HCT116 (cell line): ENCODE measurements at regions not wholly inside any gene's neighbourhood (a gene's known extent, or its start where the extent isn't known, plus 50 kb on each side); places are given as distances from the start of the nearest gene placed in this dataset.

ENCODE experiments used
- ATAC-seq: fragments of 200-7000 bp; cut with Tn5 transposase; 2 replicates; pipeline ENCODE4 v1.9.1; 2020; ENCODE audit warnings: mild to moderate bottlenecking, moderate library complexity
- BruUV-seq: library from RNA; stranded (reverse); fragments of 400-500 nt; replicated peaks from 2 replicates; lab custom pipeline; 2021; lab: Mats Ljungman, UMichigan
- CTCF ChIA-PET: fragments of 300-600 bp; sonication (Branson Sonifier 250); formaldehyde crosslinking; loops from one replicate; lab custom pipeline; 2021; ENCODE audit warnings: antibody characterized with exemption; lab: Charles Lee
- POLR2A ChIA-PET: fragments of 300-600, 350-600 bp; sonication (Branson Sonifier 250); formaldehyde crosslinking; loops from one replicate; lab custom pipeline; 2021; ENCODE audit warnings: antibody characterized with exemption; lab: Charles Lee
- RAD21 ChIA-PET, 2 experiments: fragments of 300-600 bp; sonication (Branson Sonifier 250); formaldehyde crosslinking; loops; one replicate each; lab custom pipeline; 2023; ENCODE audit warnings: low total read pairs in 2 of 2; ENCODE audit not compliant: uncharacterized antibody in 2 of 2, unreplicated experiment in 2 of 2, low non-redundant PET in 1 of 2; lab: Charles Lee
- DNase-seq: peaks from one replicate; pipeline ENCODE4 v3.0.0-alpha.2; 2010; ENCODE audit warnings: low read depth, low spot score
- H2AFZ ChIP-seq: fragments of 200-600 bp; shearing (Covaris generic), sonication (generic); 2 replicates; pipeline ENCODE4 v1.6.1; 2017; ENCODE audit warnings: low read depth, mixed run types, mixed read lengths, antibody characterized with exemption, low read length; ENCODE audit not compliant: poor library complexity, severe bottlenecking
- H3K27ac ChIP-seq: 2 replicates; pipeline ENCODE4 v1.5.1; 2012; ENCODE audit warnings: low read depth, low read length
- H3K27me3 ChIP-seq: fragments of 200-600 bp; sonication (generic); 2 replicates; pipeline ENCODE4 v1.6.1; 2016; ENCODE audit warnings: mixed run types, low read length, mixed read lengths; ENCODE audit not compliant: insufficient read depth
- H3K36me3 ChIP-seq, 2 experiments: fragments of 200-500 bp in 1 of 2; fragments of 200-600 bp in 1 of 2; sonication (Bioruptor generic) in 1 of 2; sonication (generic) in 1 of 2; 2 replicates each; pipeline versions ENCODE4 v1.5.1 to v1.6.1; 2014 to 2016; ENCODE audit warnings: low read length in 2 of 2, inconsistent platforms in 1 of 2, mixed read lengths in 1 of 2, mixed run types in 1 of 2; ENCODE audit not compliant: insufficient read depth in 2 of 2, control insufficient read depth in 1 of 2
- H3K4me1 ChIP-seq, 2 experiments: fragments of 200-600 bp in 1 of 2; sonication (generic) in 1 of 2; 2 replicates each; pipeline versions ENCODE4 v1.5.1 to v1.6.1; 2012 to 2017; ENCODE audit warnings: low read length in 2 of 2, inconsistent platforms in 1 of 2, mild to moderate bottlenecking in 1 of 2, mixed read lengths in 1 of 2, mixed run types in 1 of 2, moderate library complexity in 1 of 2; ENCODE audit not compliant: insufficient read depth in 2 of 2, control insufficient read depth in 1 of 2
- H3K4me2 ChIP-seq: fragments of 200-600 bp; sonication (generic); 2 replicates; pipeline ENCODE4 v1.6.1; 2017; ENCODE audit warnings: mixed run types, low read length, mixed read lengths
- H3K4me3 ChIP-seq, 2 experiments: fragments of 200-600 bp in 1 of 2; sonication (generic) in 1 of 2; replicated peaks in 1 of 2; 2 replicates each; pipeline ENCODE4 v1.5.1; 2011 to 2016; ENCODE audit warnings: low read length in 2 of 2, control low read depth in 1 of 2, low read depth in 1 of 2, mild to moderate bottlenecking in 1 of 2, mixed read lengths in 1 of 2, mixed run types in 1 of 2
- H3K79me2 ChIP-seq: fragments of 200-600 bp; sonication (generic); 2 replicates; pipeline ENCODE4 v1.6.1; 2017; ENCODE audit warnings: mild to moderate bottlenecking, mixed run types, low read length, moderate library complexity, mixed read lengths; ENCODE audit not compliant: insufficient read depth
- H3K9ac ChIP-seq: fragments of 200-600 bp; sonication (generic); 2 replicates; pipeline ENCODE4 v1.6.1; 2016; ENCODE audit warnings: low read length, mixed read lengths
- H3K9me2 ChIP-seq: fragments of 200-600 bp; sonication (generic), shearing (Covaris generic); 2 replicates; pipeline ENCODE4 v1.6.1; 2017; ENCODE audit warnings: mixed run types, mild to moderate bottlenecking, moderate library complexity; ENCODE audit not compliant: insufficient read depth
- H3K9me3 ChIP-seq, 2 experiments: fragments of 200-500 bp in 1 of 2; fragments of 200-600 bp in 1 of 2; sonication (Bioruptor generic) in 1 of 2; sonication (generic) in 1 of 2; 2 replicates each; pipeline ENCODE4 v1.6.1; 2014 to 2017; ENCODE audit warnings: low read length in 2 of 2, mixed read lengths in 2 of 2, inconsistent platforms in 1 of 2, low read depth in 1 of 2, mild to moderate bottlenecking in 1 of 2, mixed run types in 1 of 2, moderate library complexity in 1 of 2; ENCODE audit not compliant: control insufficient read depth in 1 of 2, insufficient read depth in 1 of 2
- H4K20me1 ChIP-seq: fragments of 200-600 bp; sonication (generic), shearing (Covaris generic); 2 replicates; pipeline ENCODE4 v1.6.1; 2017; ENCODE audit warnings: mixed run types, mild to moderate bottlenecking, moderate library complexity; ENCODE audit not compliant: insufficient read depth
- EGR1 ChIP-seq: IDR thresholded peaks from 2 replicates; pipeline ENCODE4 v1.6.1; 2012; ENCODE audit warnings: low read depth
- EZH2 ChIP-seq: fragments of 200-600 bp; sonication (generic); IDR thresholded peaks from 2 replicates; pipeline ENCODE4 v1.6.1; 2017; ENCODE audit warnings: antibody characterized with exemption, mixed run types
- EZH2phosphoT487 ChIP-seq: fragments of 200-600 bp; IDR thresholded peaks from 2 replicates; pipeline ENCODE4 v1.6.1; 2018; ENCODE audit warnings: antibody characterized with exemption, borderline replicate concordance
- JUND ChIP-seq: IDR thresholded peaks from 2 replicates; pipeline ENCODE4 v1.6.1; 2012
- POLR2A ChIP-seq: IDR thresholded peaks from 2 replicates; pipeline ENCODE4 v1.7.0; 2011; ENCODE audit warnings: borderline replicate concordance; ENCODE audit not compliant: insufficient read depth, insufficient read length; ENCODE audit errors: extremely low read depth
- RAD21 ChIP-seq: IDR thresholded peaks from 2 replicates; pipeline ENCODE4 v1.6.1; 2012; ENCODE audit warnings: low read depth, mild to moderate bottlenecking
- SIN3A ChIP-seq: IDR thresholded peaks from 2 replicates; pipeline ENCODE4 v1.6.1; 2012; ENCODE audit warnings: low read depth
- SP1 ChIP-seq: IDR thresholded peaks from 2 replicates; pipeline ENCODE4 v1.6.1; 2012; ENCODE audit warnings: low read depth
- SRF ChIP-seq: IDR thresholded peaks from 2 replicates; pipeline ENCODE4 v1.6.1; 2012; ENCODE audit warnings: low read depth
- TCF7L2 ChIP-seq: IDR thresholded peaks from 2 replicates; pipeline ENCODE4 v1.7.0; 2011; ENCODE audit warnings: borderline replicate concordance, inconsistent platforms; ENCODE audit not compliant: insufficient read depth, insufficient read length; ENCODE audit errors: extremely low read depth
- YY1 ChIP-seq: IDR thresholded peaks from 2 replicates; pipeline ENCODE4 v1.6.1; 2011; ENCODE audit warnings: low read length, low read depth, moderate library complexity, mild to moderate bottlenecking; ENCODE audit not compliant: insufficient replicate concordance; ENCODE audit errors: extremely low read depth
- ZNF274 ChIP-seq: fragments of 200-500 bp; sonication (Bioruptor generic); IDR thresholded peaks from 2 replicates; pipeline ENCODE4 v1.6.1; 2014; ENCODE audit warnings: mild to moderate bottlenecking, low read depth, low read length, inconsistent platforms
- intact Hi-C: fragments of 100-400 bp; cut with micrococcal nuclease; formaldehyde crosslinking; loops from 2 replicates; pipeline ENCODE4 v1.10.0; 2022
- TF ChIP-seq, protein P1 (sequence below), 3 experiments: fragments of 200-600 bp in 1 of 3; sonication (generic) in 1 of 3; IDR thresholded peaks in 2 of 3; conservative IDR thresholded peaks in 1 of 3; 2 replicates each; pipeline ENCODE4 v1.5.1; 2012 to 2017; ENCODE audit warnings: low read depth in 2 of 3, low read length in 2 of 3, antibody characterized with exemption in 1 of 3, borderline replicate concordance in 1 of 3, control low read depth in 1 of 3, mild to moderate bottlenecking in 1 of 3, mixed read lengths in 1 of 3, mixed run types in 1 of 3, moderate library complexity in 1 of 3; ENCODE audit not compliant: insufficient read depth in 1 of 3
- TF ChIP-seq, protein P2 (sequence below): IDR thresholded peaks from 2 replicates; pipeline ENCODE4 v1.6.1; 2012

DNA sequence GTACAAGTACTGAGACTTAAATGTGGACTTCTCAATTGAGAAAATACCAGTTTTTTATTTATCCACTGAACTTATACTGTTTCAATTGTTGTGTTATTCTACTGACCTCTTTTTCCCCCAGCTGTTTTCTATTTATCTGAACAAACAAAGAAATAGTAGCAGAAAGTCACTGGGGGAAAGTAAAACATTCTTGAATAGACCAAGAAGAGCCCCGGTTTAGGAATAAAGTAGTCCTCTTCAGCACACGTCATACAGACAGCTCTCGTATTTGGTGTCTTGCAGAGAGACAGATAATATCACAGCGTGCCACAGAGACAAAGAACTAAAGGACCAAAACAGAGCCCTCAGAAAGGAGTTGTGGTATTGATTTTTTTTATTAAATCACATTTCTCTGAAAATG is 1159.1 kb upstream of the CDH8 start:
- Histone ChIP-seq H3K79me2 (no peaks in the 10 kb centered on the region), H3K9me3 (peaks cover 0 to 6% of the 10 kb centered on the region in 2 experiments; a peak in 2 of 4 replicates), H2AFZ (no peak overlapping the region), H3K4me1 (no peaks in the 10 kb centered on the region), H3K36me3 (no peaks in the 10 kb centered on the region), H3K9me2 (no peaks in the 10 kb centered on the region), H4K20me1 (no peaks in the 10 kb centered on the region), H3K27ac (no peak overlapping the region), H3K27me3 (no peaks in the 10 kb centered on the region), H3K9ac (no peak overlapping the region), H3K4me2 (no peak overlapping the region), H3K4me3 (no peak overlapping the region)
- POLR2A ChIA-PET = no interaction called here
- DNase-seq (no peak), ATAC-seq (no peak)
- TF ChIP-seq ZNF274 (no peak), EGR1 (no peak), EZH2 (no peak)
- TF ChIP-seq, protein P1, sequence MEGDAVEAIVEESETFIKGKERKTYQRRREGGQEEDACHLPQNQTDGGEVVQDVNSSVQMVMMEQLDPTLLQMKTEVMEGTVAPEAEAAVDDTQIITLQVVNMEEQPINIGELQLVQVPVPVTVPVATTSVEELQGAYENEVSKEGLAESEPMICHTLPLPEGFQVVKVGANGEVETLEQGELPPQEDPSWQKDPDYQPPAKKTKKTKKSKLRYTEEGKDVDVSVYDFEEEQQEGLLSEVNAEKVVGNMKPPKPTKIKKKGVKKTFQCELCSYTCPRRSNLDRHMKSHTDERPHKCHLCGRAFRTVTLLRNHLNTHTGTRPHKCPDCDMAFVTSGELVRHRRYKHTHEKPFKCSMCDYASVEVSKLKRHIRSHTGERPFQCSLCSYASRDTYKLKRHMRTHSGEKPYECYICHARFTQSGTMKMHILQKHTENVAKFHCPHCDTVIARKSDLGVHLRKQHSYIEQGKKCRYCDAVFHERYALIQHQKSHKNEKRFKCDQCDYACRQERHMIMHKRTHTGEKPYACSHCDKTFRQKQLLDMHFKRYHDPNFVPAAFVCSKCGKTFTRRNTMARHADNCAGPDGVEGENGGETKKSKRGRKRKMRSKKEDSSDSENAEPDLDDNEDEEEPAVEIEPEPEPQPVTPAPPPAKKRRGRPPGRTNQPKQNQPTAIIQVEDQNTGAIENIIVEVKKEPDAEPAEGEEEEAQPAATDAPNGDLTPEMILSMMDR (IDR thresholded peaks at IDR 0.05 in 2 of 3, conservative IDR thresholded peaks at IDR 0.05 in 1 of 3; ENCODE audit: borderline replicate concordance in 1 of 3, insufficient read depth in 1 of 3, low read depth in 2 of 3, low read length in 2 of 3) = no peak
- CTCF ChIA-PET = no interaction called here
- intact Hi-C loops = no loop called here
- RAD21 ChIA-PET = no interaction called here
- BruUV-seq = no TSS peak

DNA sequence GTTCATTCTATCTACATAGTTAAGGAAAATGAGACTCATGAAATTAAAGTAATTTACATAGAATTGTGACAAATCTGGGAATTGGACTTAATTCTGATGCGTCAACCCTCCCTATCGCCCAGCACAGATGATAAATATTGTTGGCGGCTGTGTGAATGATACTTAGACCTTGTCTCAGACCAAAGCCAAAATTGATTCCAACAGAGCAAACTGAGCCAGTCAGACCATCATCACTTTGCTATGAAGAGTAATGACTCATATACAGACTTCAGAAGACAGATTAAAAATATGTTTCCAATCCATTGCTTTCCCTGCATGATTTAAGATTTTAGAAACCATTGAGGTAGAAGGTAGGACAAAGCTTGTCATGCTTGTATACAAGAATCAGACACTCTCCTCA is 1156.7 kb upstream of the CDH8 start:
- Histone ChIP-seq H4K20me1 (no peaks in the 10 kb centered on the region), H3K9ac (no peak overlapping the region), H3K4me1 (no peaks in the 10 kb centered on the region), H2AFZ (no peak overlapping the region), H3K79me2 (no peaks in the 10 kb centered on the region), H3K27ac (no peak overlapping the region), H3K4me3 (no peak overlapping the region), H3K4me2 (no peak overlapping the region), H3K27me3 (no peaks in the 10 kb centered on the region), H3K9me2 (no peaks in the 10 kb centered on the region), H3K9me3 (peaks cover 6 to 8% of the 10 kb centered on the region in 2 experiments; a peak in 2 of 4 replicates), H3K36me3 (no peaks in the 10 kb centered on the region)
- ATAC-seq = no peak
- POLR2A ChIA-PET = no interaction called here
- CTCF ChIA-PET = no interaction called here
- no TSS peak for BruUV-seq
- DNase-seq = no peak
- RAD21 ChIA-PET = no interaction called here
- intact Hi-C loops = no loop called here
- no peak for TF ChIP-seq TCF7L2
- no peak for TF ChIP-seq POLR2A
- no peak for TF ChIP-seq RAD21
- no peak for TF ChIP-seq ZNF274
- TF ChIP-seq YY1 = no peak
- TF ChIP-seq, protein P2, sequence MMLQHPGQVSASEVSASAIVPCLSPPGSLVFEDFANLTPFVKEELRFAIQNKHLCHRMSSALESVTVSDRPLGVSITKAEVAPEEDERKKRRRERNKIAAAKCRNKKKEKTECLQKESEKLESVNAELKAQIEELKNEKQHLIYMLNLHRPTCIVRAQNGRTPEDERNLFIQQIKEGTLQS = no peak
- TF ChIP-seq SP1 = no peak
- TF ChIP-seq JUND = no peak
- TF ChIP-seq SIN3A = no peak
- no peak for TF ChIP-seq SRF
- no peak for TF ChIP-seq EZH2phosphoT487
- TF ChIP-seq, protein P1 (IDR thresholded peaks at IDR 0.05 in 2 of 3, conservative IDR thresholded peaks at IDR 0.05 in 1 of 3; ENCODE audit: borderline replicate concordance in 1 of 3, insufficient read depth in 1 of 3, low read depth in 2 of 3, low read length in 2 of 3) = no peak
